ENCODE measurements at regions not wholly inside any gene's neighbourhood (a gene's known extent, or its start where the extent isn't known, plus 50 kb on each side); places are given as distances from the start of the nearest gene placed in this dataset.

DNA sequence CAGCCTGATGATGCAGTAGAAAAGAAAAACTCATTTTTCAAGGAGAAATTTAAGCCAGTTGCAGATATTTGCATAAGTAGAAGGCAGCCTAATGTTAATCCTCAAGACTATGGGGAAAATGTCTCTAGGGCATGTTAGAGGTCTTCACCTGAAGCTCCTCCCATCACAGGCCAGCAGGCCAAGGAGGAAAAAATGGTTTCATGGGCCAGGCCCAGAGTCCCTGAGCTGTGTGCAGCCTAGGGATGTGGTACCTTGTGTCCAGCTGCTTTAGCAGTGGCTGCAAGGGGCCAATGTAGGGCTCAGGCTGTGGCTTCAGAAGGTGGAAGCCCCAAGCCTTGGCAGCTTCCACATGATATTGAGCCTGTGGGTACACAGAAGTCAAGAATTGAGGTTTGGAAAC, 1946.7 kb upstream of the FLRT2 start:
- ChIA-PET CTCF (no interaction called here), POLR2A (no interaction called here)
- BruUV-seq (replicated peaks): no TSS peak
- H3K27me3 ChIP-seq (ENCODE audit: control insufficient read depth in 2 of 2, insufficient read depth in 2 of 2, low read length in 2 of 2): no peaks in the 10 kb centered on the region
- no peak overlapping the region for H2AFZ ChIP-seq (ENCODE audit: low read depth, low read length)
- no peaks in the 10 kb centered on the region for H3K36me3 ChIP-seq (ENCODE audit: control insufficient read depth in 2 of 2, extremely low read depth in 1 of 2, insufficient read depth in 2 of 2, low read length in 2 of 2)
- TF ChIP-seq POLR2AphosphoS5 (IDR thresholded peaks at IDR 0.05; ENCODE audit: insufficient read depth, low read depth, low read length): no peak
- FAIRE-seq (no peak), DNase-seq (ENCODE audit: low read depth, low spot score) (no peak)
- no peaks in the 10 kb centered on the region for H3K79me2 ChIP-seq (ENCODE audit: control insufficient read depth, insufficient read depth, low read length)
- H3K27ac ChIP-seq (ENCODE audit: insufficient read depth, low read depth, low read length): no peak overlapping the region
- H3K4me1 ChIP-seq (ENCODE audit: control insufficient read depth, extremely low read depth, insufficient read depth, low read length): no peaks in the 10 kb centered on the region
- H3K4me2 ChIP-seq (ENCODE audit: insufficient read depth, low read length): no peak overlapping the region
- no peak overlapping the region for H3K4me3 ChIP-seq (replicated peaks in 1 of 3; ENCODE audit: insufficient read depth in 1 of 3, low read depth in 1 of 3, low read length in 3 of 3)
- intact Hi-C loops (cut with micrococcal nuclease) (no loop called here), dilution Hi-C loops (cut with MboI; ENCODE audit: extremely low pct_ligation_motif_present, low sequenced_read_pairs) (no loop called here)
- H3K9ac ChIP-seq (replicated peaks; ENCODE audit: extremely low read depth, insufficient read depth, low read length): no peak overlapping the region
- no peaks in the 10 kb centered on the region for H4K20me1 ChIP-seq (replicated peaks; ENCODE audit: control insufficient read depth, extremely low read depth, insufficient read depth, low read length)
- no peaks in the 10 kb centered on the region for H3K9me3 ChIP-seq (replicated peaks; ENCODE audit: control insufficient read depth, insufficient read depth, low read length)
- no peaks in the 10 kb centered on the region for H3K9me1 ChIP-seq (replicated peaks; ENCODE audit: control insufficient read depth, extremely low read depth, insufficient read depth, low read length)

DNA sequence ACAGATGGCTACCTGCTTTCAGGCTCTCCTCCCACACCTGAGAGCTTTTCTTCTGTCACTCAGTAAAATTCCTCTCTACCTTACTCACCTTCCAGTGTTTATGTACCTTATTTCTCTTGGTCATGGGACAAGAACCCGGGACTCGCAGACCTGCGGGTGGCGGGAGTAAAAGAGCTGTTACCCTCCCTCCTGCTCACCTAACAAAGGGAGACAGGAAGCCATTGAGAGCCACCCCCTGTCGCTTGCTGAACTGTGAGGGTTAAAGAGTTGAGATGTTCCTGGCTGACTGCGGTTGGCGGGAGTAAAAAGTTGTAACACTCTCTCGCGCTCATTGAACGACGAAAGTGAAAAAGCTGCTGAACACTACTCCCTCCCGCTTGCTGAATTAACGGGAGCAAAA, 1935.1 kb upstream of the FLRT2 start:
- Histone ChIP-seq H3K9me3 (replicated peaks; ENCODE audit: control insufficient read depth, insufficient read depth, low read length) (no peaks in the 10 kb centered on the region), H3K9me1 (replicated peaks; ENCODE audit: control insufficient read depth, extremely low read depth, insufficient read depth, low read length) (no peaks in the 10 kb centered on the region), H4K20me1 (replicated peaks; ENCODE audit: control insufficient read depth, extremely low read depth, insufficient read depth, low read length) (no peaks in the 10 kb centered on the region), H3K4me1 (ENCODE audit: control insufficient read depth, extremely low read depth, insufficient read depth, low read length) (no peaks in the 10 kb centered on the region), H3K27me3 (ENCODE audit: control insufficient read depth in 2 of 2, insufficient read depth in 2 of 2, low read length in 2 of 2) (no peaks in the 10 kb centered on the region), H3K27ac (ENCODE audit: insufficient read depth, low read depth, low read length) (no peak overlapping the region), H3K79me2 (ENCODE audit: control insufficient read depth, insufficient read depth, low read length) (no peaks in the 10 kb centered on the region), H3K4me2 (ENCODE audit: insufficient read depth, low read length) (no peak overlapping the region), H3K4me3 (replicated peaks in 1 of 3; ENCODE audit: insufficient read depth in 1 of 3, low read depth in 1 of 3, low read length in 3 of 3) (no peak overlapping the region), H3K9ac (replicated peaks; ENCODE audit: extremely low read depth, insufficient read depth, low read length) (no peak overlapping the region), H3K36me3 (ENCODE audit: control insufficient read depth in 2 of 2, extremely low read depth in 1 of 2, insufficient read depth in 2 of 2, low read length in 2 of 2) (no peaks in the 10 kb centered on the region), H2AFZ (ENCODE audit: low read depth, low read length) (no peak overlapping the region)
- CTCF ChIA-PET: no interaction called here
- intact Hi-C loops (cut with micrococcal nuclease) (no loop called here), dilution Hi-C loops (cut with MboI; ENCODE audit: extremely low pct_ligation_motif_present, low sequenced_read_pairs) (no loop called here)
- TF ChIP-seq, protein P1, sequence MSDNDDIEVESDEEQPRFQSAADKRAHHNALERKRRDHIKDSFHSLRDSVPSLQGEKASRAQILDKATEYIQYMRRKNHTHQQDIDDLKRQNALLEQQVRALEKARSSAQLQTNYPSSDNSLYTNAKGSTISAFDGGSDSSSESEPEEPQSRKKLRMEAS (IDR thresholded peaks at IDR 0.05; ENCODE audit: insufficient read depth, insufficient read length): no peak
- TF ChIP-seq MYC (IDR thresholded peaks at IDR 0.05; ENCODE audit: low read depth, low read length): no peak
- no peak for TF ChIP-seq EZH2 (IDR thresholded peaks at IDR 0.05; ENCODE audit: borderline replicate concordance, low read depth, low read length, severe bottlenecking)
- no TSS peak for BruUV-seq (replicated peaks)
- POLR2A ChIA-PET: no interaction called here
- no peak for FAIRE-seq
- DNase-seq (ENCODE audit: low read depth, low spot score): no peak
